ENCODE measurements at regions not wholly inside any gene's neighbourhood (a gene's known extent, or its start where the extent isn't known, plus 50 kb on each side); places are given as distances from the start of the nearest gene placed in this dataset.

DNA sequence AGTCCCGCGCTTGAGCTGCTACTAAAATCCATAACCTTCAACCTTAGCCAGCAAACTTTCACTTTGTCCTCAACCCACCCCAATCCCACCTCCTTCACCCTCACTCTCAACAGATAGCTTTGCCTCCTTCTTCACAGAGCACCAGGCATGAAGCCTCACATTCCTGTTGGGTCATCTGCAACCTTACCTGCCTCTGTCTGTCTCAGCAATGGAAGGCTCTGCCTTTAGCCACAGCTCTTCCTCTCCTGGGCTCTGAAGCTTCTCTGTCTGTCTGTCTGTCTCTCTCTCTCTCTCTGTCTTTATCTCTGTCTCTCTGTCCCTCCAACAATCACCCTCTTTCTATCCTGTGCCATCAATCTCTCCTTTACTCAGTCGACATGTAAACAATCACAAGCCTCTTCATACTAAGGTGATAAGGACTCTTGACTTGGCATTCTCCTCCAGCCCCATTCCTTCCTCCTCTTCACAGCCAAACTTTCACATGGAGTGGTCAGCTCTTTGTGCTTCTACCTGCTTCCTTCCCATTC lies 220.8 kb downstream of the SPTSSA start:
- no peak for DNase-seq

DNA sequence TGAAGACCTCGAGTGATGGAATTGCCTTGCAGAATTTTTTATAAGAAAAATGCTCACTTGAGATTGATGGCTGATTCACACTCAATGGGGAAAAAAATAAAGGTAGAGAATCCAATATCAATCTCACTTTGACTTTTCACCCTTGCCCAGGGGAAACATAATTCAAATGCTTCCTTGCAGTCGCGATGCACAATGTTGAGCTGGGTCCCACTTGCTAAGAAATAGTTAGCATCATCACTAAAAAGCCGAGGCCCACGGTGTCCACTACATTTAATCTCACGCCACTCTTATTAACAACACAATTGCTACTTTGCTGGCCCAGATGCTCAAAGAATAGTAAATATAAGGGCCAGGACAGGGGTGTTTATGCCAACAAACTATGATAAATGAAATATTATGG lies 223.4 kb downstream of the SPTSSA start:
- no peak for DNase-seq

DNA sequence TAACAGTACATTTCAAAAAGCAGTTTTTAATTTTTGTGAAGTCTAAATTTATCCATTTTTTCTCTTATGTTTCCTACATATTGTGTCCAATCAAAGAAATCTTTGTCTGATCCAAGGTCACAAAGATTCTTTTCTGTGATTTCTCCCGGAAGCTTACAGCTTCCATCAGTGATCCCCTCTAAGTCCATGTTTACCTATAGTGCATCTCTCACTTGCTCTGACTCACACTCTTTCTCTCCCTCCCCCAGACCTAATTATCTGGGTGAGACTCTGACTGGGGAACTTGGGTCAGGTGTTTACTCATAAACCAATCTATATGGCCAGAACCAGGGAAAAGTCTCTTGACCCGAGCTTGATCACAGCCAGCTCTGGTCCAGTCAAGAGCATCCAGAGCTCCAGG lies 224.4 kb downstream of the SPTSSA start:
- no peak for DNase-seq

DNA sequence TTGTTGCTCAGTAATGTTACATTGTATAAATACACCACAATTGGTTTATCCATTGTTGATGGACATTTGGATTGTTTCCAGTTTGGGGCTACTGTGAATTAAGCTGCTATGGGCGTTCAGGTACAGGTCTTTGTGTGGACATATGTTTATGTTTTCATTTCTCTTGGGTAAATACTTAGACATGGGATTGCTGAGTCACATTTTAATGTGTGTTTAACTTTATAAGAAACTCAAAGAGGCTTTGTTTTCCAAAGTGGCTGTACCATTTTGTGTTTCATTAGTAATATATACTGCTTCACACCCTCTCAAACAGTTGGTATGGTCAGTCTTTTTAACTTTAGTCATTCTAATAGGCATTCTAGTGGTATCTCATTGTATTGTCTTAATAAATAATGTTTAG lies 225.0 kb downstream of the SPTSSA start:
- no peak for DNase-seq

DNA sequence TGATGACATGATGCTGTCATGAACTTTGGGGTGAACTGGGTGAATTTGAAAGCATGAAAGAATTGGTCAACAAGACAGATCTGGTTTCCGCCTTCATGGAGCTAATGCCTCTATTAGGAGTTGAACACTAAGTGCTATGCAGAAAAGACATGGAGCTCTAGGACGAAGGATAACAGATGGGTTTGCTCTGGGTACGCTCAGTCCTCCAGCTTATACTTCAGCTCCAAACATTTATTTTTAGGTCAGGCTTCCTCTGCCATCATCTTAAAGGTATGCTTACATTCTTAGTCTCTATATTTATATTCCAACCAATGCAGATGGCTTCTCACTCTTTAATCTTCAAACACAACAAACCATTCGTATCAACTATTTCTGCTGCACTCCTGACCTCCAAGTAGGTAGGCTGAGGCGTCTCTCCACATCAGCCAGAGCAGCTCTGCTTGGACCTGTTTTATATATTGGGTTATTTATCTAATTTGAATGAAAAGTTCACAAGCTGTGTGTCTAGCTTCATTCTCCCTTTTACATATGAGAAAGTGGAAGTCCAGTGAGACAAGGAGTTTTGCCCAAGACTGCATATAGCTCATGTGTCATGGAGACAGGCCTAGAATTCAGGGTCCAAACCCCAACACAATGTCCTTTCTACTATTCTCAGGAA lies 226.3 kb downstream of the SPTSSA start:
- DNase-seq = no peak

DNA sequence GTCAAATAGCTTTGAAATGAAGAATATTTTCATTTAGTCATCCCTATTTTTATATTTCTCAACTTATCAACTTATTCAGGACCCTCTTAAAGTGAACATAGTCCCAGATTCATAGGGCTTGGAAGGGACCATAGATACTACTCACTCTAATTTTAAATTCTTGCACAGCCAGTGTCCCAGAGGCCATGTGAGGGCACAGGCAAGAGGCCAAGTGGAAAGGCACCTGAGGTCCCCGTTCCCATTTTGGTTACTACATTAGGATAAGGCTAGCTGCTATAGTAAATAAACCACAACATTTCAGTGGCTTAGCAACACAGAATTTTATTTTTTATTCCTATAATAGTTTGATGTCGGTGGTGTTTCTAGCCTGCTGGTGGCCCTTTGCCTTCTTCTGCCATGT lies 227.8 kb downstream of the SPTSSA start:
- no peak for DNase-seq

DNA sequence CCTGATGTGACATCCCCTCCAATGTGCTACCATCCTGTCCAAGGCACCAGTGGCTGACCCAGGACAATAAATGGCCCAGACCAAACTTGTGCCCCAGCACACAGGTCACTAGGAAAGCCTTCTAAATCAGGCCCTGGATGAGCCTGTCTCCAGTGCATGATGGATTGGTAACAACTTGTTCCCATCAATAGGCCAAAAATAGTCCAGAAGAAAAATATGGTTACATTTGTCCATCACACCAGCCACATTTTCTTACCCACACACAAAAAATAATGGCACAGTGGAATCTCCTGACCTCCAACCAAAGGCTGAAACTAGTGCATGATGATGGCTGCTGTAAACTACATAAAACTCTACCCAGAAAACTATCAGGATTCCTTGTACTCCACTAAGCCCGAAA lies 228.4 kb downstream of the SPTSSA start:
- no peak for DNase-seq

DNA sequence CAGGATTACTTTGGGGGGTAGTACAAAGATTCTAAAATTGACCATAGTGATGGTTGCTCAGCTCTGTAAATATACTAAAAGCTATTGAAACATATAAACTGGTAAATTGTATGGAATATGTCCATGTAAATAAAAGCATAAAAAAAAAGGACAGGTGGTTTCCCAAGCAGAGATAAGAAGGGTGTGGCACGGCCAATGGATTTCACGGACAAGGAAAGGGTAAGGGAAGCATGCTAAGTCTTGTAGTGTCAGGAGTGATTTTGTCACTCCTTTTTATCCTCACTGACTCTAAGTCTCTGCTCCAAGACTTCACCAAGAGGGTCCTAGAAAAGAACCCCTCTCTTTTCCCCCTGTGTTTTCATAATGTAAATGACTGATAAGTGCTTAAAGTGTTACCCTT lies 229.2 kb downstream of the SPTSSA start:
- no peak for DNase-seq

DNA sequence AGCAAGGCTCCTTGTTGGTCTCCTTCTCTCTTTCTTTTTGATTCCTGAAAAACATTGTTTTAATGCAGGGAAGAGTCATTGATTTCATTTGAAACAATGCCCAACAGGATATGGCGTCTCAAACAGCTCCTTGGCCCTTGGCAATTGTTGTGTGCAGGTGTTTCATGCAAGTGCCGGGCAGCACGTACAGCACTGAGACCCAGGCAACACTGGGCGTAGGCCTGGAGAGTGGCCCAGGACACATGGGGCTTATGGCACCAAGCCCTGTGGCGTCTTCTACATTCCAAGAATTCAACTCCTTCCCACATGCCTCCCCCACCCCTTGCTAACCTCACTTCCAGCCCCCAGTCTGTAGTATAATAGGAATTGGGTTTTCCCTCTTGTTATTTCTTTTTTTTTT lies 230.4 kb downstream of the SPTSSA start:
- DNase-seq = no peak

DNA sequence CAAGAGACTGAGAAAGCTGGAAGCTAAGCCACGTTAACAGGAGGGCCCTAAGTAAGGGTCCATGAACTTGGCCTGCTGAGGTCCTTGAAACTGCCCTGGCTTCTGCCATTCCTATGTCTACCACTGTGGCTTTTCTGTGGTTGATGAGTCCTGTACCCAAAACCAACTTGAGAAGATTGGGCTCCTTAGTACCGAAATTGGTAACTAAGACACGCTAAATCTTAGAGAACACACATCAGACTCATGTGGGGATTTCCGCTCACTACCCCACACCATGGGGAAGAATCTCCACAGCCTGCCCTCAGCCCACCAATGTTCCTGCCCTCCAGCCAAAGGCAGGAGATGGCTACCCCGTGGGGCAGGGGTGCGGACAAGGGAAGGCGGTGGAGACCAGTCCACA lies 232.9 kb downstream of the SPTSSA start:
- no peak for DNase-seq

DNA sequence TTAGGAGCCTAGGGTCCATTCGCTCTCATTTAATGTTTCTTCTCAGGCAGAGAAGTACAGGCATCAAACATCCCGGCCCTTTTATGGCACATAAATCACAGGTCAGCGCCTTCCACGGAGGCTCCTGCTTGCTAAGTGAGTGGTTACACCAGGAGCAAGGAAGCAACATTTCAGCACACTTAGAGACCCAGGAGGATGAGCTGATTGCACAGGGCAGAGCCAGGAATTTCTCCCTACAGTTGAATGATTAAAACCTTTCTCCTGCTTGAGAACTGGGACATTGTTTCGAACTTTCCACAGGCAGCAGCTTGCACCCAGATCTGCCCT lies 233.4 kb downstream of the SPTSSA start:
- no peak for DNase-seq

DNA sequence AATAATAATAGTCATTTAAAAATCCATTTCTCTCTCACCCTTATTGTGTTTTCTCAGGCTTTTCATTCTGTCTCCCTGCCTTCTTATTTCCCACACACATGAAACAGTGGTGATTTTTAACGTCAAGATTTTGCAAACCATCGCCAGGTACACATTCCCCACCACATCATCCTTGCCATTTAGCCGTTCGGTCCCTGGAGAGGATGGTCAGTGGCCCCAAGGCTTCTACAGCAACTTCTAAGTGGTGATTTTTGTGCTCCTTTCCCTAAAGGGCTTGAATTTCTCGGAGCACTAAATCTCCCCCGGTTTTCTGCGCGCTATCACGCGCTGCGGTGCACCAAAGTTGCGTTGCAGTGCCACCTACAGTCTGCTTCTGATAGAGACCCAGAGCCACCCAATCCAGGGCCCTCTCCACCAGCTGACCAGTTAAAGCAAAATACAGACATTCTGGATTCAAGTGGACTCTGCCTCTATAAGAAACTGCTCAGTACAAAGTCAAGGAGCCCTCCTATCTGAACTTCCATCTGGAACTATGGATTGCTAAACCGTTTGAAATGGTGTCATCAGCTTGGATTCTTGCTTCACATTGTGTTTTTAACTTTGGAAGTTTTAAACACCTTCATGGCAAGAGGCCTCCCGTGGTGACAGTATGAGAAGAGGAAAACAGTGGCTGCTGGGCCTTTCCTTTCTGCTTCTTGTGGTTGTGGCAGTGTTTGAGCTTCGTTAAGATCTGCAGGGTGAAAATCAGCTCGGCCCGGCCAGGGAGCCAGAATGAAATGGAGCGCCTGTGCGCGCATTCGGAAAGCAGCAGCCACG lies 234.0 kb downstream of the SPTSSA start:
- peak in 4 of 6 experiments; percentile 1 to 10 (median 7) for DNase-seq

DNA sequence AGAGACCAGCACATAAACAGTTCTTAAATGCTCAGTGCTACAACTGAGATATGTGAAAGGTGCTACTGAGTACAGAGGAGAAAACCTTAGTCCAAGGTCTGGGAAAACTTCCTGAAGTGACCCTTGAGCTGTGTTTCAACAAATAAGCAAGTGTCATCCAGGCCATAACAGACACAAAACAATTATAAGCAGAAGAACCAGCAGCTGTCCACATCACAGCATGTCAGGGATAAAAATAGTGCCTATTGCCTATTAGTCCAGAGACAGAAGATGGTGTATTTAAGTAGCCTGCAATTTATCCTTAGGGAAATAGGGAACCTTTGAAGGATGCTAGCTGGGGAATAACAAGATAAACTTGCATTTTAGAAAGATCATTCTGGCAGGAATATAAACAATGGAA lies 237.8 kb downstream of the SPTSSA start:
- DNase-seq = no peak

DNA sequence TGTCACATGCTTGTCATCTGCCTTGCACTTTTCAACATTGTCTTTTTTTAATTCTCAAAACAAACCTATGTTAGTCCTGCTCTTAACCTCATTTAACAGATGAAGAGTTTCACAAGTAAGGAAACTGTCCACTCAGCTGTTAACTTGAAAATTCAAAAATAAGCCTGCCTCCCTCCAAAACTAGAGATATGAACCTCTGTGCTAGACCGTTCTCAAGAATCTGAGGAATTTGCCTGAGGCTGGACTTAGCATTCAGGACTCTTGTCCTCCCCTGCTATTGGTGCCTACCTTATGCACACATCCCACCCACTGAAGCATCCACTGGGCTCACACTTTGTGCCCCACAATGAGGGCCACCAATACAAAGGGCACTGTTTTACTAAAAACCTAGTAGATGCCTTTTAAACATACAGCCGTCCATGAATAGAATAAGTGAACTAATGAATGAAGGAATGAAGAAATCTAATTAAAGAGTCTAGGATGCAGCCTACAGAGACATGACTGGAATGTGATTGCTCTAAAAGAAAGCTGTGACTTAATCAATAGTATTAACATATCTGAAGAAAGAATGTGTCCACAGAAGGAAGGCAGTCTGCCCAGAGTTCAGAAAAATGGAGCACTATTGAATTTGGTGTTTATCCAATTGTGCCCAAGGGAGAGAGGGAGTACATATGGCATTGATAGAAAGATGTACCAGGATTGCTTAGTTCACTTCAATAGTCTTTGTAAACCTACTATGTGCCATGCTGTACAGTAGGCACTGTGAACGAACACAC lies 238.5 kb downstream of the SPTSSA start:
- no peak for DNase-seq

DNA sequence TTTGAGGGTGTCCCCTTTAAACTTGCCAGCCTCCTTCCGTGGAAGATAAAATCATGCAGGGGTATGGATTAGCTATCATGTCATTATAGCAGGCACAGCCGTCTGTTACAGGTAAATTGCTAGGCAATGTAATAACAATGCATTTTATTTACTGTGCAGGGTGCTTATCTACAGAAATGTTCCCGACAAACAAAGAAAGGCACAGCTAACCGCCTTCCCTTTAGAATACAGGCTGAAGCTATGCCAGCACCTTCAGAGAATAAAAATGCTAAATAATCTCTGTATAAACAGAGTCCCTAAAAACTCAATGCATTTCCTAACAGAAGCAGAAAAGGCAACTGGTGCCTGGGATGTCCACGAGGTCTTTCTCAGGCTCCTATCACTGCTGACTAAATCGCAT lies 239.2 kb downstream of the SPTSSA start:
- no peak for DNase-seq

DNA sequence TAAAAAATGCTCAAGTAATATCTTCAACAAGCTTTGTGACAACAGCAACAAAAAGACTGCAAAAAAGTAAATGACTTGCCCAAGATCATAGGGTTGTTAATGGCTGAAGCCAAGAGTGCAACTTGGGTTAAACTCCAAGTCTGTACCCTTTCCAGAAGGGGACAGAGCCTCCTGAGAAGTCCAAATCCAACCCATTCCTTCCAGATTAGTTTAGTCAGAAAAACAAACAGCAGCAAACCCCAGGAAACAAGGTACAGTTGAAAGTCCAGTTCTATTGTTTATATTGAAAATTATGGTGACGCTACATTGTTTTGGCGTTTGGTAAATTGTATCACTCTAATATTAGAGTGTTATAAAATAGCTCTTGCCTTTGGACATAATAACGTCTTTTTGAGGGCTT lies 239.9 kb downstream of the SPTSSA start:
- no peak for DNase-seq

DNA sequence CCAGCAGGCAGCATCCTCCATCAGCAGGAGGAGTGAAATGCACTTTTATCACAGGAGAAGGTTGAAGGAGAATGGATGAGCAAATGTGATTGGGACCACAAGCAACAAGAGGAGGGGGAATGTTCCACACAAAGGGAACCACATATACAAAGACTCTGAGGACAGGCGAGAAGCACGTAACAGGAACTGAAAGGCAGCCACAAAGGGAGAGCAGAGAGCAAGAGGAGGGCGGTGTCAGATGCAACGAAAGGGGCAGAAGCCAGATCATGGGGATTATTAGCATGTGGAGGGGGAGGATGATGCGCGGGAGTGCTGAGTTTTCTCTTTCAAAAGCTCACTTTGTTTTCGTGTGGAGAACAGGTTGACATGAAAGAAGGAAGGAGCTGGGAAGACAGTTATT lies 241.1 kb downstream of the SPTSSA start:
- no peak for DNase-seq

DNA sequence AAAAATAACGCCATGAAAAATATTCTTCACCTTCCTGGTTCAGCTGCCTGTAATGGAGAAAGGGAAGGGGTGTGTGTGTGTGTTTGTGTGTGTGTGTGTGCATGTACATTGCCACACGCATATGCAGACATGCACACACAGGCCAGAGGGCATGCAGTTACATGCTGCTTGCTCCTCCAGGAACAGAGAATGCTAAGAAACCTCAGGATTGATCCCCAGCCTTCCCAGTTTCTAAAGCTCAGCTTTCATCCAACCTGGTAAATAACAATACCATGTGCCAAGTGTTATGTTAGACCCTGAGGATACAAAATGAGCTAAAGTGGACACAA lies 241.7 kb downstream of the SPTSSA start:
- no peak for DNase-seq

DNA sequence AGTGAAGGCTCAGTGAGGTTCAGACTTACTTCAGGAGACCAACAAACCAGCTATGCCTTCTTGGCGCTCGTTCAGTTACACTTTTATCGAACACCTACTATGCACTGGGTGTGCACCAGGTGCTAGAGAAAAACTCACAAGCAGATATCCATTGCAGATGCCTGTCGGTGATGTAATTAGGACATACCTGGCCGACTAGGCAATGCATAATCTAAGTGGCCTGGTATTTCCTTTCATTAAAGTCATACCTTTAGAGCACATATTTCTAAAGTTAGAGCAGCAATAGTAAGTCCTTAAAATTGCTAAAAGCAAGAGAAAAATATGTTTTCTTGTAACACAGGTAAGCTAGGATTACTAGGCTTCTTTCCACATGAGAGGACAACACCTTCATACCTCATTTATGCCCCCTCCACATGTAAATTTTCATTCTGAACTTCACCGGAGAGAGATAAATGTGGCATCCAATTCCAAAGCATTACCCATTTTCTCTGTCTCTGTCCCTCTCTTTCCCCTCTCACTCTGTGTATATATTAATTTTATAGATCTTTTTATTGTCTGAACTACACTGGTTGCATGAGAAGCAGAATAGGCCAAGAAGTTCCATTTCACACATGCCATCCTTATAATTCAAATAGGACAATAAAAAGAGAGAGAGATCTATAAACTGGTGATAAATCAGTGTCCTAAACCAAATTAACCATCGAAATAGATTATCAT lies 242.2 kb downstream of the SPTSSA start:
- DNase-seq = no peak

DNA sequence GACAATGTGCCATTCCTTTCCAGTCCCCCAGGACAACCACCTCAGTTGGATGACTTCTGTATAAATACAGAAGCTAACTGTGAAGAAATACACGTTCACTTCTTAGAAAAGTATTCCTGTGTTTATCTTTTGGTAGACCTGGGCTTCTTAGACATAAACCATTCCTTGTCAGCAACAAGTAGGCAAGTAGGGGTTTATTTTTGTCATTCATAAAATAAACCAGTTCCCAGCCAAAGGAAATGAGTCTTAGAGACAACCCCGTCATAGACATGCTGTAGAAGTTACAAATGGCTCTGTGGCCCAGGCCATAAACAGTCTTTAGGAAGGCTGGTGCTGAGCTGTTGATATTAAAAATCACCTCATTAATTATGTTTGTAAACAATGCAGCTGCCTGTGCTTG lies 243.2 kb downstream of the SPTSSA start:
- no peak for DNase-seq

DNA sequence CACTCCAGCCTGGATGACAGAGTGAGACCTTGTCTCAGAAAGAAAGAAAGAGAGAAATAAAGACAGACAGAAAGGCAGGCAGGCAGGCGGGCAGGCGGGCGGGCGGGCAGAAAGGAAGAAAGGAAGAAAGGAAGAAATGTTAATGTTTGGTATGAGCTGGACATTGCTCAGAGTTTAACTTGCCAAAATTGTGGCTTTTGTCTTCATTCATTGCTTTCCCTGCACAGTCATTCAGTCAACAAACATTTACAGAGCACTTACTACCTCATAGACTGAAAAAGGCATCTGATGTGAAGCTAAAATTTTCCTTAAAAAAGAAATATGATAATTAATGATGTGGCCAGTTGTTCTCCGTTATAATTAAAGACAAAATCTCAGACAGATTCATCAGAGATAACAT lies 247.1 kb downstream of the SPTSSA start:
- DNase-seq = no peak

DNA sequence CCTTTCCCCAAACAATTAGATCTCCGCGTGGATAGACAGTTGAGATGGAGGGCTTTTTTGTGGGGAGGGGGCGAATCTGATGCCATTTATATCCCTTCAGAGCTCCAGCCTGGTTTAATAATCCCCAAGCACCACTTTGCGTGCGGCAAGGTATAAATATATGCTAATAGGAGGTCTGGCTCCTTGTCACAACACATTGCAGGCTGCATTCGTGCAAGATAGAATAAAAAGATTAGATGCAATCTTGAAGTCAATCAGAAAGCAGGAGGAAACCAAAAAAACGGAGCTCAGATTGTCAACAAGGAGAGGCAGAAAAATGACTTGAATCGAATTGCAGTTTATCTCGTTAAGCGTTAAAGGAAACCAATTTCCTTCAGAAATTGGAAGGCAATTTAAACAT lies 248.7 kb downstream of the SPTSSA start:
- DNase-seq = no peak

DNA sequence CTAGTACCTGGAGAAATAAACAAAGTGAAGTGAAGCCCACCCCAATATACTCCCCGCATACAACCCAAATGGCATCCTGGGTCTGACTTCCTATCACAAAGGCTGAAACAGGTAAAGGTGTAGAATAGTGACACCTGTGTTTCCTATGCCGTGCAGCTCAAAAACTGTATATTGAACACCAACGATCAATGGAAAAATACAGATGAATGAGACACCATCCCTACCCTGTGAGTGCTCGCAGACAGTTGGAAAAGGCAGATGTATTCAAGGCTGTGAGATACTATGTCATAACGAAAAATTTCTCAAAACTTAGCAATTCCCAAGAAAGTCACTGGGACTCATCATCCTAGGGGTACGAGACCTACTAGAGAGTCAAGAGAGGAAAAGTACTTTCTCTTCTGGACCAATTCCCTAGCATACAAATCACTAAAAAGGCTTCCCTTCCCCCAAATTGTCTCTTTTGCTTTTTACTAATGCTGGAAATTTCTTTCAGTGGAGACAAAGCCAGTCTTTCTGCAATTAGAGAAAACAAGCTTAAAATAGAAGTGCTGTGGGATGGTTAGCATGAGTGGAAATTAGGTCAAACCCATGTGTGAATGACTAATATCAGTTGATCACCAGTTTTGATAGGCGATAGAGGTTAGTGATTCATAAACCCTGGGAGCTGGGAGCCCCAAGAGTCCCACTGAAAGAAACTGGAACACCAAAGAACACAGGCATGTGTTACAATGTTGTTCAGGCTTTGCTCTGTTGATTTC lies 249.7 kb downstream of the SPTSSA start:
- no peak for DNase-seq

Data from stimulated activated naive CD4-positive, alpha-beta T cell (primary cell).